GM12865 (cell line): ENCODE measurements at regions not wholly inside any gene's neighbourhood (a gene's known extent, or its start where the extent isn't known, plus 50 kb on each side); places are given as distances from the start of the nearest gene placed in this dataset.

Experiments used
- DNase-seq: peaks from one replicate; pipeline ENCODE4 v3.0.0; 2010; ENCODE audit warnings: low read depth
- H3K4me3 ChIP-seq: 2 replicates; pipeline ENCODE4 v1.5.1; 2011; ENCODE audit warnings: mild to moderate bottlenecking, low read depth, low read length, control low read depth
- CTCF ChIP-seq: IDR thresholded peaks from 2 replicates; pipeline ENCODE4 v1.5.1; 2011; ENCODE audit warnings: low read length, control low read depth, low read depth, inconsistent platforms; ENCODE audit not compliant: insufficient read depth; ENCODE audit errors: missing control alignments

- H3K4me3 ChIP-seq: no peak overlapping the region
- DNase-seq: no peak
- TF ChIP-seq CTCF: no peak
These were observed 1432.3 kb upstream of the SPRY2 start for GRCh38 chr13:81773263-81773662.

GRCh38 chr13:81771951-81772350 lies 1431.0 kb upstream of the SPRY2 start:
- H3K4me3 ChIP-seq: no peak overlapping the region
- TF ChIP-seq CTCF: no peak
- no peak for DNase-seq

- DNase-seq: no peak
- no peak for TF ChIP-seq CTCF
- H3K4me3 ChIP-seq: no peak overlapping the region
These were observed 1430.1 kb upstream of the SPRY2 start for GRCh38 chr13:81770868-81771505.

- TF ChIP-seq CTCF: no peak
- H3K4me3 ChIP-seq: no peak overlapping the region
- DNase-seq: no peak
These were observed 1421.5 kb upstream of the SPRY2 start for GRCh38 chr13:81762449-81762848.

- no peak for DNase-seq
- H3K4me3 ChIP-seq: no peak overlapping the region
- TF ChIP-seq CTCF: no peak
These were observed 1419.4 kb upstream of the SPRY2 start for GRCh38 chr13:81760316-81760715.

GRCh38 chr13:81757348-81757970 lies 1416.5 kb upstream of the SPRY2 start:
- H3K4me3 ChIP-seq: no peak overlapping the region
- DNase-seq: no peak
- no peak for TF ChIP-seq CTCF

GRCh38 chr13:81745391-81745790 lies 1404.5 kb upstream of the SPRY2 start:
- TF ChIP-seq CTCF: no peak
- H3K4me3 ChIP-seq: no peak overlapping the region
- DNase-seq: no peak
